RWPE1 (cell line): ENCODE measurements at regions not wholly inside any gene's neighbourhood (a gene's known extent, or its start where the extent isn't known, plus 50 kb on each side); places are given as distances from the start of the nearest gene placed in this dataset.

Experiments used
- CTCF ChIA-PET: fragments of 350-600 bp; sonication (Branson Sonifier 250); formaldehyde crosslinking; extraction: SDS; loops from one replicate; lab custom pipeline; 2021; lab: Yijun Ruan, JAX
- POLR2A ChIA-PET: fragments of 400-600 bp; formaldehyde crosslinking; extraction: SDS; loops from one replicate; lab custom pipeline; 2020; ENCODE audit warnings: antibody characterized with exemption; ENCODE audit not compliant: low non-redundant PET; lab: Yijun Ruan, JAX
- DNase-seq: peaks from one replicate; pipeline ENCODE4 v3.0.0; 2012; ENCODE audit warnings: low spot score
- H3K27ac ChIP-seq: fragments of 450-650 bp; 2 replicates; pipeline ENCODE4 v1.5.1; 2017
- TF ChIP-seq, protein P1 (sequence below): fragments of 450-650 bp; conservative IDR thresholded peaks from 2 replicates; pipeline ENCODE4 v1.5.1; 2017; ENCODE audit warnings: low read depth, mild to moderate bottlenecking

DNA sequence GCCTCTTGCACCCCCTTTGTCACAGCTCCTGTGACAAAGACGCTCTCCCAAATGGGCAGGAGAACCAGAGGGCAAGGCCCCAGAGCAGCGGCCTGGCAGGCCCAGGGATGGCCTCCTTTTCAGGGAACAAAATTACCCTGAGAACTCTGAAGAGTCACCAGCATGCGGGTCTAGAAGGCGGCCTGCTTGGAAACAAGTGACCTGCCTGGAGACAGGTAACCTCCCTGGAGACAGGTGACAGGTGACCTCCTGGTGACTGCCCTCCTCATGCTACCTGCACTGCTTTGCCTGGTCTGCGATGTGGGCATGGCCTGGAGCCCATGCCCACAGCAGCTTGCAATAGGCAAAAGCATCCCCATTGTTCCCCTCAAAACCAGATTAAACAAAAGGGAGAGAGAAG lies 86.5 kb upstream of the ZC3H12A start:
- DNase-seq: no peak
- ChIA-PET POLR2A (no interaction called here), CTCF (interaction anchor here (0.6 kb wide), 1 partner anchor 105 kb away, joined by 3 read pairs; no protein-coding TSS in a partner anchor)
- H3K27ac ChIP-seq: no peak overlapping the region
- TF ChIP-seq, protein P1, sequence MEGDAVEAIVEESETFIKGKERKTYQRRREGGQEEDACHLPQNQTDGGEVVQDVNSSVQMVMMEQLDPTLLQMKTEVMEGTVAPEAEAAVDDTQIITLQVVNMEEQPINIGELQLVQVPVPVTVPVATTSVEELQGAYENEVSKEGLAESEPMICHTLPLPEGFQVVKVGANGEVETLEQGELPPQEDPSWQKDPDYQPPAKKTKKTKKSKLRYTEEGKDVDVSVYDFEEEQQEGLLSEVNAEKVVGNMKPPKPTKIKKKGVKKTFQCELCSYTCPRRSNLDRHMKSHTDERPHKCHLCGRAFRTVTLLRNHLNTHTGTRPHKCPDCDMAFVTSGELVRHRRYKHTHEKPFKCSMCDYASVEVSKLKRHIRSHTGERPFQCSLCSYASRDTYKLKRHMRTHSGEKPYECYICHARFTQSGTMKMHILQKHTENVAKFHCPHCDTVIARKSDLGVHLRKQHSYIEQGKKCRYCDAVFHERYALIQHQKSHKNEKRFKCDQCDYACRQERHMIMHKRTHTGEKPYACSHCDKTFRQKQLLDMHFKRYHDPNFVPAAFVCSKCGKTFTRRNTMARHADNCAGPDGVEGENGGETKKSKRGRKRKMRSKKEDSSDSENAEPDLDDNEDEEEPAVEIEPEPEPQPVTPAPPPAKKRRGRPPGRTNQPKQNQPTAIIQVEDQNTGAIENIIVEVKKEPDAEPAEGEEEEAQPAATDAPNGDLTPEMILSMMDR: no peak

DNA sequence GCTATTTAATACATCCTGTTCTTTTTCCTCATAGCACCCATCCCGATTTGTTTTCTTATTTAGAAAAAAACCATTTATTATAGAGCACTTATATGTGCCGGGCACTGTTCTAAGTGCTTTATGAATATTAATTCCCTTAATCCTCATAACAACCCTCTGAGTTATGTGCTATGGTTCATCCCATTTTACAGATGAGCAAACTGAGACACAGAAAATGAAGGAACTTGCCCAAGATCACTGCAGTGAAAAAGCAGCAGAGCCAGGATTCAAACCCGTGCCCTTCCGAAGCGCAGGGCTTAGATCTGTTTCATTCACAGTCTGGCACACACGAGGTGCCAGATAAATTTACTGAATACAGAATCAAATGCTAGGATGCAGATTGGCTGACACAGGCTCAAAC lies 85.1 kb upstream of the ZC3H12A start:
- no peak for DNase-seq
- no peak overlapping the region for H3K27ac ChIP-seq
- TF ChIP-seq, protein P1: no peak
- POLR2A ChIA-PET: no interaction called here
- CTCF ChIA-PET: no interaction called here

DNA sequence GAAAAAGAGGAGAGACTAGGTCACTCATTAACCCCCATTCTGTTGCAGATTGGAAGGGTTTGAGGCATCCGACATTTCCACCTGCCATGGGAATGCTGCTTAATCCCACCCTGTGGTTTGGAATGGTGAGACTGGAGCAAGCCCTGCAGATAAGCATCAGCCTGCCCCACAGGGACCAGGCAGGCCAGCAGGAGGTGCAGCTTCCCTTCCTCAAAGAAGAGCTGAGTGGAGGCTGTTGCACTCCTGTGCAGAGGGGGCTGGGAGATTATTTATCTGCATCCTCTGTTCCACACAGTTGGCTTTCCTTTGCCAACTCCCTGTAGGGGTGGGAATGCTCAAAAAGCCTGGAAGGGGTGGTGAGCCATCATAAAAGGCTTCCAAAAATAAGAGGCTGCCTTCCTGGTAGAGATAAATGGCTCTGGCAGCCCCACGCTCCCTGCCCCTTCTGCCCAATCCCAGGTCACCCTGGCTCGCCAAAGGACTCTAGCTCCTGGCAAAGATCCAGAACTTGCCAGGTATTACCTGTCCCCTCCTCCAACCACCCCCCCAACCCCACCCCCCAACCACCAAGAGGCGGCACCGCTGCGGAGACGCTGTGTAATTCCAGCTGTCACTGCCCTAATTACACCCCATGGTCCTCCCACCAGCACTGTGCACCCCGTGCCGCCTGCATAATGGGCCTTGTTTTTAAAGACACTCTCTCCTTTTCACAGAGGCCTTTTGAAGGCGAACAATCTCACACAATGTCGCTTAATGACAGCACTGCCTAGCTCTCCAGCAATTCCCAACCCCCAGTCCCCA lies 83.0 kb upstream of the ZC3H12A start:
- ChIA-PET POLR2A (no interaction called here), CTCF (no interaction called here)
- no peak overlapping the region for H3K27ac ChIP-seq
- TF ChIP-seq, protein P1: no peak
- no peak for DNase-seq

DNA sequence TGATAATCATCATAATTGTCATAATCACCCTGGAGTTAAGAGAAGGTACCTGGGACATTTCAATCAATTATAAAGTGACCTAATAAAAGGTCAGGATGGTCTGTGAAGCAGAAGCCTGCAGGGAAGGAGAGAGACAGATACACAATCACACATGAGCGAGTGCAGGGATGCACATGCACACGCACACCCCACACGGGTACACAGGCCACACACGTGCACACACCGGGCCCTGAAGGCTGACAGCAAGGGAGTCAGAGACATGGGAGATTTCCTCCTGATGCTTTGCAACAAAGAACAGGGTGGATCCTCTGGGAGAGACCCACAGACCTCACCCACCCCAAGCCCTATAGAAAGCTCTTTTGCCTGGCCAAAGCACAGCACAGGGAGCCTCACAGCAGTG lies 82.3 kb upstream of the ZC3H12A start:
- no peak overlapping the region for H3K27ac ChIP-seq
- TF ChIP-seq, protein P1: no peak
- DNase-seq: no peak
- CTCF ChIA-PET: no interaction called here
- POLR2A ChIA-PET: no interaction called here

DNA sequence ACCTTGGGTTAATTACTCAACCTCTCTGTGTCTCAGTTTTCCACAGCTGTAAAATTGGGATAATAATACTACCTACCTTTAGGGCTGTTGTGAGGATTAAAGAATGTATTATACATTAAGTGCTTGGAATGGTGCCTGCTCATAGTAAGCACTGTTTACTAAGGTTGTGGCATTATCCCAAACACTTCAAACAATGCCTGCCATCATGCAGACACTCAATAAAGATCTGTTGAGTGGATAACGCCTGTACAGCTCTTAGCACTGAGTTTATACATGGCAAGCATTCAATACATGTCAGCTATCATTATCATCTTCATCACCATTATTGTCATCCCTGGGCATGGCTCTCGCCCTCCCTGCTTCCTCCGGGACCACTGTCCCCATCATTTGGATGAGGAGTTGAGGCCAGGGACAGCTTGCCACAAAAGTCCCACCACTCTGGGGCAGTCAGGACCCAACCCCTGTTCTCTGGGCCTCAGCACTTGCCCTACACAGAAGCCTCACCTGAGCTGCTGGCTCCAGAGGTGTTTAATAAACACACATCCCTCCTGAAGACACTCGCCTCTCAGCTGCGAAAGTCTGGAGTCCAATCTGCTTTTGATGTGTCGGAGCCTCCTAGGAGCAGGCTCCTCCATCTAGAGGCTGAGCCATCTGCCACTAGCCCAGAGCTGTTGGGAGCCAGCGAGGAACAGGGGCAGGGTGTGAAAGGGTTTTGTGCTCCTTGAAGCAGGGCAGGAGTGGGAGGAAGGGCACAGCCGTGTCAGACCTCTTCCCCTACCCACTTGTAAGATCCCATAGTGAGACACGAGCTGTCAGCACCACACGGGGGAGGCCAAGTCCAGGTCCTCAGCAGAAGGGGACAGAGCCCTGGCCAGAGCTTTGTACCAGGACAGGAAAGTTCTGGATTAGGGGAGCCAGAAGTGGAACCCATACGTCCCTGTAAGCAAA lies 80.9 kb upstream of the ZC3H12A start:
- ChIA-PET POLR2A (no interaction called here), CTCF (interaction anchor here (0.5 kb wide), 1 partner anchor 13 kb away, joined by 5 read pairs; no protein-coding TSS in a partner anchor)
- DNase-seq: no peak
- TF ChIP-seq, protein P1: no peak
- H3K27ac ChIP-seq: no peak overlapping the region
